Loucy (cell line): ENCODE measurements at regions not wholly inside any gene's neighbourhood (a gene's known extent, or its start where the extent isn't known, plus 50 kb on each side); places are given as distances from the start of the nearest gene placed in this dataset.
"Not testable (repeated sequence)": the region's sequence is repeated elsewhere in the genome, so short reads cannot be mapped to it uniquely, and the experiment has no call there.

Experiments
- H2AFZ ChIP-seq: fragments of 200-600 bp; sonication (generic); 2 replicates; pipeline ENCODE4 v1.6.0; 2016; ENCODE audit warnings: antibody characterized with exemption, mild to moderate bottlenecking, low read length, moderate library complexity
- H3F3A ChIP-seq: fragments of 200-600 bp; 2 replicates; pipeline ENCODE4 v1.6.0; 2016; ENCODE audit warnings: antibody characterized with exemption, low read depth, mild to moderate bottlenecking
- H3K27me3 ChIP-seq: fragments of 200-600 bp; sonication (generic); 2 replicates; pipeline ENCODE4 v1.6.1; 2014; ENCODE audit warnings: low read length, mild to moderate bottlenecking; ENCODE audit not compliant: insufficient read depth, poor library complexity, severe bottlenecking
- H3K36me3 ChIP-seq: fragments of 200-600 bp; sonication (generic); 2 replicates; pipeline ENCODE4 v1.6.1; 2016; ENCODE audit warnings: low read length; ENCODE audit not compliant: insufficient read depth
- H3K4me1 ChIP-seq: fragments of 200-600 bp; sonication (generic); 2 replicates; pipeline ENCODE4 v1.5.1; 2014; ENCODE audit warnings: low read length, mild to moderate bottlenecking; ENCODE audit not compliant: insufficient read depth, poor library complexity, severe bottlenecking
- H3K4me2 ChIP-seq: fragments of 200-600 bp; sonication (generic); 2 replicates; pipeline ENCODE4 v1.6.0; 2014; ENCODE audit warnings: antibody characterized with exemption, low read length, low read depth, mild to moderate bottlenecking; ENCODE audit not compliant: poor library complexity, severe bottlenecking
- H3K4me3 ChIP-seq: fragments of 200-600 bp; sonication (generic); 2 replicates; pipeline ENCODE4 v1.5.1; 2014; ENCODE audit warnings: low read length, mild to moderate bottlenecking, mixed read lengths; ENCODE audit not compliant: poor library complexity, severe bottlenecking
- H3K79me2 ChIP-seq: fragments of 200-600 bp; sonication (generic); 2 replicates; pipeline ENCODE4 v1.6.1; 2014; ENCODE audit warnings: low read length; ENCODE audit not compliant: insufficient read depth
- H3K9ac ChIP-seq: fragments of 200-600 bp; sonication (generic); 2 replicates; pipeline ENCODE4 v1.6.0; 2014; ENCODE audit warnings: mild to moderate bottlenecking, low read depth, low read length, moderate library complexity; ENCODE audit not compliant: poor library complexity, severe bottlenecking
- H3K9me2 ChIP-seq: fragments of 200-600 bp; sonication (generic); replicated peaks from 2 replicates; pipeline ENCODE4 v1.6.1; 2016; ENCODE audit warnings: low read depth, low read length, mixed read lengths
- H3K9me3 ChIP-seq: fragments of 200-600 bp; sonication (generic); 2 replicates; pipeline ENCODE4 v1.6.1; 2014; ENCODE audit warnings: mild to moderate bottlenecking, antibody characterized with exemption, low read length, low read depth; ENCODE audit not compliant: insufficient read depth
- H4K20me1 ChIP-seq: fragments of 200-600 bp; sonication (generic); 2 replicates; pipeline ENCODE4 v1.6.0; 2014; ENCODE audit warnings: antibody characterized with exemption, low read length, mild to moderate bottlenecking; ENCODE audit not compliant: insufficient read depth, poor library complexity, severe bottlenecking
- EZH2phosphoT487 ChIP-seq: fragments of 200-600 bp; IDR thresholded peaks from 2 replicates; pipeline ENCODE4 v1.6.1; 2018; ENCODE audit warnings: antibody characterized with exemption, mild to moderate bottlenecking, moderate library complexity, borderline replicate concordance
- TF ChIP-seq, protein P1 (sequence below): fragments of 200-600 bp; sonication (generic); conservative IDR thresholded peaks from 2 replicates; pipeline ENCODE4 v1.5.1; 2014; ENCODE audit warnings: mild to moderate bottlenecking, antibody characterized with exemption, low read length

- H3F3A ChIP-seq = no peaks in the 10 kb centered on the region
- no peak overlapping the region for H3K4me3 ChIP-seq
- no peak overlapping the region for H2AFZ ChIP-seq
- H3K9ac ChIP-seq = no peak overlapping the region
- H3K36me3 ChIP-seq = no peaks in the 10 kb centered on the region
- no peaks in the 10 kb centered on the region for H3K9me3 ChIP-seq
- no peaks in the 10 kb centered on the region for H3K27me3 ChIP-seq
- no peaks in the 10 kb centered on the region for H3K9me2 ChIP-seq
- H3K4me1 ChIP-seq = no peaks in the 10 kb centered on the region
- H3K4me2 ChIP-seq = no peak overlapping the region
- no peak for TF ChIP-seq EZH2phosphoT487
- TF ChIP-seq, protein P1, sequence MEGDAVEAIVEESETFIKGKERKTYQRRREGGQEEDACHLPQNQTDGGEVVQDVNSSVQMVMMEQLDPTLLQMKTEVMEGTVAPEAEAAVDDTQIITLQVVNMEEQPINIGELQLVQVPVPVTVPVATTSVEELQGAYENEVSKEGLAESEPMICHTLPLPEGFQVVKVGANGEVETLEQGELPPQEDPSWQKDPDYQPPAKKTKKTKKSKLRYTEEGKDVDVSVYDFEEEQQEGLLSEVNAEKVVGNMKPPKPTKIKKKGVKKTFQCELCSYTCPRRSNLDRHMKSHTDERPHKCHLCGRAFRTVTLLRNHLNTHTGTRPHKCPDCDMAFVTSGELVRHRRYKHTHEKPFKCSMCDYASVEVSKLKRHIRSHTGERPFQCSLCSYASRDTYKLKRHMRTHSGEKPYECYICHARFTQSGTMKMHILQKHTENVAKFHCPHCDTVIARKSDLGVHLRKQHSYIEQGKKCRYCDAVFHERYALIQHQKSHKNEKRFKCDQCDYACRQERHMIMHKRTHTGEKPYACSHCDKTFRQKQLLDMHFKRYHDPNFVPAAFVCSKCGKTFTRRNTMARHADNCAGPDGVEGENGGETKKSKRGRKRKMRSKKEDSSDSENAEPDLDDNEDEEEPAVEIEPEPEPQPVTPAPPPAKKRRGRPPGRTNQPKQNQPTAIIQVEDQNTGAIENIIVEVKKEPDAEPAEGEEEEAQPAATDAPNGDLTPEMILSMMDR = no peak
- no peaks in the 10 kb centered on the region for H3K79me2 ChIP-seq
- H4K20me1 ChIP-seq = no peaks in the 10 kb centered on the region
Measured at GRCh38 chr15:31503758-31504461, 177.3 kb downstream of the KLF13 start.

- Histone ChIP-seq H3K4me2 (no peak overlapping the region), H3K9me3 (no peaks in the 10 kb centered on the region), H3K9ac (no peak overlapping the region), H4K20me1 (no peaks in the 10 kb centered on the region), H3K36me3 (no peaks in the 10 kb centered on the region), H3F3A (no peaks in the 10 kb centered on the region), H3K4me3 (no peak overlapping the region), H3K9me2 (no peaks in the 10 kb centered on the region), H3K4me1 (no peaks in the 10 kb centered on the region), H3K79me2 (no peaks in the 10 kb centered on the region), H2AFZ (no peak overlapping the region), H3K27me3 (no peaks in the 10 kb centered on the region)
- TF ChIP-seq, protein P1 = no peak
- TF ChIP-seq EZH2phosphoT487 = no peak
Measured at GRCh38 chr15:31504462-31504839, 177.8 kb downstream of the KLF13 start.

DNA sequence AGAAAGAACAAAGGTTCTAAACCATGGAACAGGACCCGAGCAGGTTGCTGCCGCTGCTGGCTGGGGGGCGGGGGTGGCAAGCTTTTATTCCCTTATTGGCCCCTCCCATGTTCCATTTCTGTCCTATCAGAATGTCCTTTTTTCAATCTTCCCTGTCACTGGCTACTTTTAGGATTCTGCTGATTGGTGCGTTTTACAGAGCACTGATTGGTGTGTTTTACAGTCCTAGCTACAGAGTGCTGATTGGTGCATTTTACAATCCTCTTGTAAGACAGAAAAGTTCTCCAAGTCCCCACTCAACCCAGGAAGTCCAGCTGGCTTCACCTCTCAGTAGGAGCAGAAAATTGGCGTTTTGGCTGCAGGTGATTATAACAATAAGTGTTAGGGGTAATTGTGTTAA is 180.9 kb downstream of the KLF13 start:
- H4K20me1 ChIP-seq, H3K9me2 ChIP-seq, H3F3A ChIP-seq, H3K9me3 ChIP-seq, H3K4me3 ChIP-seq, H3K27me3 ChIP-seq, H3K4me2 ChIP-seq, H3K36me3 ChIP-seq, H3K9ac ChIP-seq, H3K4me1 ChIP-seq, H3K79me2 ChIP-seq, H2AFZ ChIP-seq: not testable (repeated sequence)

GRCh38 chr15:31508656-31509055 is 182.0 kb downstream of the KLF13 start:
- Histone ChIP-seq H3K9me3 (no peaks in the 10 kb centered on the region), H3K79me2 (no peaks in the 10 kb centered on the region), H3K4me3 (no peak overlapping the region), H3K36me3 (no peaks in the 10 kb centered on the region), H3K9me2 (no peaks in the 10 kb centered on the region), H3K27me3 (no peaks in the 10 kb centered on the region), H3K4me1 (no peaks in the 10 kb centered on the region), H3K4me2 (no peak overlapping the region), H3F3A (no peaks in the 10 kb centered on the region), H2AFZ (no peak overlapping the region), H3K9ac (no peak overlapping the region), H4K20me1 (no peaks in the 10 kb centered on the region)
- TF ChIP-seq, protein P1 = no peak
- no peak for TF ChIP-seq EZH2phosphoT487
